ENCODE measurements at regions not wholly inside any gene's neighbourhood (a gene's known extent, or its start where the extent isn't known, plus 50 kb on each side); places are given as distances from the start of the nearest gene placed in this dataset.

DNA sequence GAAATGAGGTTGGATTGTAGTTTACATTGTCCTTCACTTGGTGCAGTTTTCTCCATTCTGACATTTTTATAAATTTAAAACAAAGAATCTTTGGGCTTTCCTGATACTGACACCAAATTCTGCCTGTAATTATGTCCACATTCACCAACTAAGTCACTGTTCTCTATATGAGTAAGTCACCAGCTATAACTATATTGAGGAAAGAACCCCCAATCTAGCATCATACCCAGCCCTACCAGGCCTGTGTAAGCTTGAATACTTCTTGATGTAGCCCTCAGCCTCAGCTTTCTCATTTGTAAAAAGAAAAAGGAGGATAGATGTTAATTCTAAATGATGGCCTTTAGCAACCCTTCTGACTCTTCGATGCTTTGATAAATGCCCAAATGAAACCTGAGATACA is 112.7 kb upstream of the FST start:
- peaks cover 23% of the 10 kb centered on the region for H3K4me1 ChIP-seq (ENCODE audit: control insufficient read depth, insufficient read depth, low read length)
- H3K36me3 ChIP-seq (ENCODE audit: control insufficient read depth, insufficient read depth, low read length, severe bottlenecking), result no peaks in the 10 kb centered on the region
- no peak overlapping the region for H3K4me3 ChIP-seq (ENCODE audit: low read length)
- no peak for DNase-seq (ENCODE audit: low read depth)
- no peaks in the 10 kb centered on the region for H3K9me3 ChIP-seq (ENCODE audit: control insufficient read depth, low read length)
- H3K27me3 ChIP-seq (replicated peaks; ENCODE audit: control insufficient read depth, insufficient read depth, low read length), result no peaks in the 10 kb centered on the region
- no peak overlapping the region for H3K9ac ChIP-seq (ENCODE audit: low read length)

DNA sequence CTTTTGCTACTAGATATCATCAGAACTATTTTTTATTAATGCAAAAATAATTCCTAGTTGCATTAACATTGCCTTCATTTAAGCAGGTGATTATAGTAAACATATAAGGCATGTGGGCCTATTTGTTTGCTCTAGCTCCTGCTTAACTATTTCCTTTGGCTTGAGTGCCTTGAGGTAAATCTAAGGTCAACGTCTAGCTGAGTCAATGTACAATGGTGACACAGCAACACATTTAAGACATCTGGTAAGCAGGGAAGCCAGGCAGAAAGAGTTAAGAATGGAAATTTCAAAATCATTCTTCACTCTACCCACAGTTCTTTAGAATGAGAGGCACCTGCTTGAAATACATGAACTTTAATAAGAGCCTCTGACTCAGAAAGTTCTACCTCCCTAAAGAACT is 111.9 kb upstream of the FST start:
- Histone ChIP-seq H3K4me3 (ENCODE audit: low read length) (no peak overlapping the region), H3K27me3 (replicated peaks; ENCODE audit: control insufficient read depth, insufficient read depth, low read length) (no peaks in the 10 kb centered on the region), H3K9me3 (ENCODE audit: control insufficient read depth, low read length) (no peaks in the 10 kb centered on the region), H3K36me3 (ENCODE audit: control insufficient read depth, insufficient read depth, low read length, severe bottlenecking) (no peaks in the 10 kb centered on the region), H3K9ac (ENCODE audit: low read length) (no peak overlapping the region), H3K4me1 (ENCODE audit: control insufficient read depth, insufficient read depth, low read length) (peaks cover 17% of the 10 kb centered on the region)
- no peak for DNase-seq (ENCODE audit: low read depth)

DNA sequence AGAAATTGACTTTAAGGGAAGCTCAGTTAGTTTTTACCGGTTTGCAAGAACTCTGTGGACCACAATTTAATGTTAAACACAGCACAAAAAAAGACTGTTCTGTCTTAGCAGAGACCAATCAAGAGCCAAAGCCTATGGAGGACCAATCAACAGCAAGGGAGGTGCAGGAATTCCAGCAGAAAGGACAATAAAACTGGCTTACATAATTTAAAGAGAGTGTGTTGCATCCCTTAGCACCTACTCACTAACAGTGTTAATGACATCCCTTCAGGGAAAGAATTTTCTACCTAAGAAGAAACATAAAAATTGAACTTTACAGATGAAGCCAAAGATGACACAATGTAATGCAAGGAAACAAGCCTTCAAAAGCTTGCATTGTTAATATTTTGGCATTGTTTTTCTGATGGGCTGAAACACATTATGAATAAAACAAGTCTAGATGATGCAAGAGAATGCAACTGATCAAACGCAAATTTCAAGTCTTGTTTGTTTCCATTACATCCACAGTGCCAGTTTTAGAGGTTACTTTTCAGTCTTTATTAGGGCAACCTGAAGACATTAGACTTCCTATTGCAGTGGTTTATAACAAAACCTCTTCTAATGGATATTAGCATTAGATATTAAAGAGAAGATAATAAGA is 111.3 kb upstream of the FST start:
- Histone ChIP-seq H3K36me3 (ENCODE audit: control insufficient read depth, insufficient read depth, low read length, severe bottlenecking) (no peaks in the 10 kb centered on the region), H3K27me3 (replicated peaks; ENCODE audit: control insufficient read depth, insufficient read depth, low read length) (no peaks in the 10 kb centered on the region), H3K9ac (ENCODE audit: low read length) (no peak overlapping the region), H3K4me1 (ENCODE audit: control insufficient read depth, insufficient read depth, low read length) (peaks cover 11% of the 10 kb centered on the region), H3K4me3 (ENCODE audit: low read length) (no peak overlapping the region), H3K9me3 (ENCODE audit: control insufficient read depth, low read length) (no peaks in the 10 kb centered on the region)
- no peak for DNase-seq (ENCODE audit: low read depth)

DNA sequence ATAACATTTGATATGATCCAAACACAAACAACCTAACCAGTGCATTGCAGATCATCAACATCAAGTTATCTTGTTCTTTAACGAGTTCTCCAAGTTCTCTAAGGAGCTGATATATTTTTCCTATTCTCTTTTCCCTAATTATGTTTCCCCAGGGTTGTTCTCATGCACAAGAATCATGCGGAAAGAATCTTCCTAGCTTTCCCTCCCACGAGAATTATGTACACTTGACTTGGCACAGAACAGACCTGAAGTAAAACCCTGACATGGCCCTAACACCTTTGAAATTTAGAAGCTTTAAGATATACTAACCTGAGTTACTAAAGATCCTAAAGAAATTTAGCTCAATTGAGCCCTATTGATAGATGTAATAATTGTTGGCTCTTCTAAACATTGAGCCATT is 110.7 kb upstream of the FST start:
- Histone ChIP-seq H3K4me3 (ENCODE audit: low read length) (no peak overlapping the region), H3K4me1 (ENCODE audit: control insufficient read depth, insufficient read depth, low read length) (peaks cover 6% of the 10 kb centered on the region), H3K27me3 (replicated peaks; ENCODE audit: control insufficient read depth, insufficient read depth, low read length) (no peaks in the 10 kb centered on the region), H3K9me3 (ENCODE audit: control insufficient read depth, low read length) (no peaks in the 10 kb centered on the region), H3K9ac (ENCODE audit: low read length) (no peak overlapping the region), H3K36me3 (ENCODE audit: control insufficient read depth, insufficient read depth, low read length, severe bottlenecking) (no peaks in the 10 kb centered on the region)
- DNase-seq (ENCODE audit: low read depth), result no peak

DNA sequence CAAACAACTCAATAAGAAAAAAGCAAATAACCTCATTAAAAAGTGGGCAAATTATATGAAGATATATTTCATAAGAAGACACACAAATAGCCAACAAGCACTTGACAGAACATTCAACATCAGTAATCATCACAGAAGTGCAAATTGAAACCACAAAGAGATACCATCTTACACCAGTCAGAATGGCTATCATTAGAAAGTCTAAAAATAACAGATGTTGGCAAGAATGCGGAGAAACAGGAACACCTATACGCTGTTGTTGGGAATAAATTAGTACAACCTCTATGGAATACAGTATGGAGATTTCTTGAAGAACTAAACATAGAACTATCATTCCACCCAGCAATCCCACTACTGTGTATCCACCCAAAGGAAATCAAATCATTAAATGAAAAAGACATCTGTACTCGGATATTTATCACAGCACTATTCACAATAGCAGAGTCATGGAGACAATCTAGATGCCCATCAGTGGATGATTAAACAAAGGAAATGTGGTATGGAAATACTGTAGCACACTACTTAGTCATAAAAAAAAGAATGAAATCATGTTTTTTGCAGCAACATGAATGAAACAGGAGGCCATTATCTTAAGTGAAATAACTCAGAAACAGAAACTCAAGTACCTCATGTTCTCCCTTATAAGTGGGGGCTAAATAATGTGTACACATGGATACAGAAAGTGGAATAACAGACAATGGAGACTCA is 106.8 kb upstream of the FST start:
- peaks cover 10% of the 10 kb centered on the region for H3K4me1 ChIP-seq (ENCODE audit: control insufficient read depth, insufficient read depth, low read length)
- no peak overlapping the region for H3K9ac ChIP-seq (ENCODE audit: low read length)
- H3K27me3 ChIP-seq (replicated peaks; ENCODE audit: control insufficient read depth, insufficient read depth, low read length), result no peaks in the 10 kb centered on the region
- no peak for DNase-seq (ENCODE audit: low read depth)
- no peaks in the 10 kb centered on the region for H3K9me3 ChIP-seq (ENCODE audit: control insufficient read depth, low read length)
- H3K4me3 ChIP-seq (ENCODE audit: low read length), result no peak overlapping the region
- H3K36me3 ChIP-seq (ENCODE audit: control insufficient read depth, insufficient read depth, low read length, severe bottlenecking), result no peaks in the 10 kb centered on the region

DNA sequence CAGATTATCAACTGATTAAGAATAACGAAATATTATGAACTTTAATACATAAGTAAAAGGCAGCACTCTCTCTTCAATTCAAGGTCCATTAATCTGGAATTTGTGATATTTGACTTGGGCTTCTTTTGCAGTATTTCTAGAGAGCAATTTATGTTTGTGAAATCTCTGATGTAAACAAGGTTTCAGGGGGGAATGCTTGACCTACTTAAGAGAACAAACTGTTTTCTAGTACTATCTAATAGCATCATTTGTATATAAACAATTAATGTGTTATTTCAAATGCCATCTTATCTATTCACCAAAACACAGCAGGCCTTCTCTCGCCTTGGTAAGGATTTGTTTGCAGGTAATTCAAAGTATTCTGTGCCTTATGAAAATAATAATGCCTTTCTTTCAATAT is 103.6 kb upstream of the FST start:
- Histone ChIP-seq H3K9ac (ENCODE audit: low read length) (no peak overlapping the region), H3K4me1 (ENCODE audit: control insufficient read depth, insufficient read depth, low read length) (peaks cover 9% of the 10 kb centered on the region)
- DNase-seq (ENCODE audit: low read depth), result no peak

DNA sequence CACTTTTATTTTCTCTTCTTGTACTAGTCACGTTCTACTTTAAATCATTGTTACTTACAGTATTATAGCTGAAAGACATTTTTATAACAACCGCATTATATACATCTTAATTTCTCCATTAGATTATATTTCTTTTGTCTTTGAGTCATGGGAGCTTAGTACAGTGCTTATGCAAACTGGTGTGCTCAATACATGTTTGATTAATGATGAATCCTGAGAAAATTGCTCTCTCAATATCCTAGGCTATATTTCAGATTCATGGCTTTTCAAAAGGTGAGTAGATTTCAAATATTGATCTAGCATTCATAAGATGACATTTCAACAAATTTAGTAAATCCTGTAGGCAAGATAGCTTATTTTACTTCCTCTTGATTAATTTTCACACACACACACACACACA is 102.2 kb upstream of the FST start:
- Histone ChIP-seq H3K9ac (ENCODE audit: low read length) (no peak overlapping the region), H3K27me3 (replicated peaks; ENCODE audit: control insufficient read depth, insufficient read depth, low read length) (no peaks in the 10 kb centered on the region), H3K4me3 (ENCODE audit: low read length) (no peak overlapping the region), H3K36me3 (ENCODE audit: control insufficient read depth, insufficient read depth, low read length, severe bottlenecking) (no peaks in the 10 kb centered on the region), H3K9me3 (ENCODE audit: control insufficient read depth, low read length) (no peaks in the 10 kb centered on the region), H3K4me1 (ENCODE audit: control insufficient read depth, insufficient read depth, low read length) (peaks cover 9% of the 10 kb centered on the region)
- DNase-seq (ENCODE audit: low read depth), result no peak

More for the DNA sequence above, 103.6 kb upstream of the FST start:
- H3K36me3 ChIP-seq (ENCODE audit: control insufficient read depth, insufficient read depth, low read length, severe bottlenecking), result no peaks in the 10 kb centered on the region
- H3K4me3 ChIP-seq (ENCODE audit: low read length), result no peak overlapping the region
- no peaks in the 10 kb centered on the region for H3K27me3 ChIP-seq (replicated peaks; ENCODE audit: control insufficient read depth, insufficient read depth, low read length)
- H3K9me3 ChIP-seq (ENCODE audit: control insufficient read depth, low read length), result no peaks in the 10 kb centered on the region

DNA sequence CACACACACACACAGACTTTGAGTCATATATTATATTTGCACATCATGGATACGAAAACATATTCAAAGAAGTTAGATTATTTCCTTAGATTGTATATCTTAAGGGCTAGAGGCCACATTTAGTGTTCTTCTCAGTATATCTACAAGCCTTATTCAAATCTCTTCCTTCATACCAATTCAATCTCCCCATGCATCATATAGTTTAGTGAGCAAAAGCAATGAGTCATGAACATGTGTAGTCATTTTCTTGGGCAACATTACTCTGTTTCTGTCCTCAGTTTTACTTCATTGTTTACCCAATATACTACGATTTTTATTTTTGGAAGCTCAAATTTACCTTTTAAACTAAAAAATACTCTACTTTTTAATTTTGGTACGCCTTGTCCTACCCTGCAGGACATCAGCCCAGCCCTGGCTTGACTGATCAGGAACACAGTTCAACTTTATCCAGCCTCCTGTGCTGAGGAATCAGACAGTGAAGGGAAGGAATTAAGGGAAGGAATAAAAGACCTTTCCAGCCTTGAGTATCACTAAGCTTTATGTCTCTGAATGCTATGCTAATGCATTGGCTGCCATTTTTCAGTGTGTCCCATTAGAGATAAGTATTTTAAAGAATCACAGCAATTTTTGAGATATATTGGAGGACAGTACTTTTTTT is 101.7 kb upstream of the FST start:
- peak; percentile 64 for DNase-seq (ENCODE audit: low read depth)
- peaks cover 9% of the 10 kb centered on the region for H3K4me1 ChIP-seq (ENCODE audit: control insufficient read depth, insufficient read depth, low read length)

DNA sequence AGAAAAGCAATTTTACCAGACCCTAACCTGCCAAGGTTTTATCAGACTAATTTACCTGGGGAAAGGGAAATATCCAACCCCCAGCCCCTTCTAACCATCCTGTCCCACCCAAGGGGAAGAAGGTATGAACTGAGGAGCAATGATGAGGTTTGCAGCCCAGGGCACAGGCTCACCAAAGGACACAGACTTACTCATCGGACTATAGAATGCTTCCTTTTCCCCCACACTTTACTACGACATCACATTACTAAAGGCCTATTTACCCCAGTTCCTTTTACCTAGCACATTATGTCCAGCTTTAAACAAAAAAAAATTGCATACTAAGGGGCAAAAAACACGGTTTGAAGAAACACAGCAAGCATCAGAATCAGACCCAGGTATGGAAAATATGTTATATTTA is 94.1 kb upstream of the FST start:
- no peak for DNase-seq (ENCODE audit: low read depth)
- H3K9me3 ChIP-seq (ENCODE audit: control insufficient read depth, low read length), result peaks cover 35% of the 10 kb centered on the region
- no peaks in the 10 kb centered on the region for H3K36me3 ChIP-seq (ENCODE audit: control insufficient read depth, insufficient read depth, low read length, severe bottlenecking)
- H3K4me1 ChIP-seq (ENCODE audit: control insufficient read depth, insufficient read depth, low read length), result no peaks in the 10 kb centered on the region
- no peak overlapping the region for H3K4me3 ChIP-seq (ENCODE audit: low read length)
- H3K9ac ChIP-seq (ENCODE audit: low read length), result no peak overlapping the region
- H3K27me3 ChIP-seq (replicated peaks; ENCODE audit: control insufficient read depth, insufficient read depth, low read length), result no peaks in the 10 kb centered on the region

More for the DNA sequence above, 101.7 kb upstream of the FST start:
- peak overlapping the region; percentile 42 for H3K4me3 ChIP-seq (ENCODE audit: low read length)
- peak overlapping the region; percentile 17 for H3K9ac ChIP-seq (ENCODE audit: low read length)
- H3K36me3 ChIP-seq (ENCODE audit: control insufficient read depth, insufficient read depth, low read length, severe bottlenecking), result no peaks in the 10 kb centered on the region
- H3K9me3 ChIP-seq (ENCODE audit: control insufficient read depth, low read length), result no peaks in the 10 kb centered on the region
- no peaks in the 10 kb centered on the region for H3K27me3 ChIP-seq (replicated peaks; ENCODE audit: control insufficient read depth, insufficient read depth, low read length)

DNA sequence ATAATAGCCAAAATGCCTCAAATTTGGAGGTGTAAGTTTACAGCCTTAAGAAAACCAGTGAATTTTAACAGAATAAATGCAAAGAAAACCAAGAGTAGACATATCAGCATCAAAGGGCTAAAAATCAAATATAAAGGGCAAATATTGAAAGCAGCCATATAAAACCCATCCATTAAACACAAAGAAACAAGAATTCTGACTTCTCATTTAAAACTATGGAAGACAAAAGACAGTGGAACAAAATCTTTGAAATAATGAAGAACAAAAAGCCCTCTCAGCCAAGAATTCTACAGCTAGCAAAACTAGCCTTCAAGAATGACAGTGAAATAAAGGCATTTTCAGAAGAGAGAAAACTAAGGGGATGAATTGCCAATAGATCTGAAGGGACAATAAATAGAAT is 91.3 kb upstream of the FST start:
- H3K36me3 ChIP-seq (ENCODE audit: control insufficient read depth, insufficient read depth, low read length, severe bottlenecking), result no peaks in the 10 kb centered on the region
- H3K4me3 ChIP-seq (ENCODE audit: low read length), result no peak overlapping the region
- H3K27me3 ChIP-seq (replicated peaks; ENCODE audit: control insufficient read depth, insufficient read depth, low read length), result no peaks in the 10 kb centered on the region
- peaks cover 42% of the 10 kb centered on the region for H3K9me3 ChIP-seq (ENCODE audit: control insufficient read depth, low read length)
- no peak for DNase-seq (ENCODE audit: low read depth)
- no peaks in the 10 kb centered on the region for H3K4me1 ChIP-seq (ENCODE audit: control insufficient read depth, insufficient read depth, low read length)
- H3K9ac ChIP-seq (ENCODE audit: low read length), result no peak overlapping the region

DNA sequence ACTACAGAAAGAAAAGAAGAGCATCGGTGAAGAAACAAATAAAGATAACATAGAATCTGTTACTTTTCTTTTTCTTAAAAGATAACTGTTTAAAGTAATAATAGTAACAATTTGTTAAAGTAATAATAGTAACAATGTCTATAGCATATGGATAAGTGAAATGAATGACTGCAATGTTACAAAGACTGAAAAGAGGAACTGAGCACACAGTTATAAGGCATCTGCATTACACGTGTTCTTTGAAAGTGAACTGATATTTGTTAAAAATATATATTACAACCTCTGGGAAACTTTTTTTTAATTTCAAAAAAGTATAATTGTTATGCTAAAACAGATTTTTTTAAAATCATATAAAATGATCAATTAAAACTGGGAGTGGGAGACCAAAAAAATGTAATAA is 88.4 kb upstream of the FST start:
- Histone ChIP-seq H3K9me3 (ENCODE audit: control insufficient read depth, low read length) (peaks cover 45% of the 10 kb centered on the region), H3K27me3 (replicated peaks; ENCODE audit: control insufficient read depth, insufficient read depth, low read length) (no peaks in the 10 kb centered on the region)

More for the DNA sequence above, 88.4 kb upstream of the FST start:
- Histone ChIP-seq H3K4me1 (ENCODE audit: control insufficient read depth, insufficient read depth, low read length) (peaks cover 9% of the 10 kb centered on the region), H3K36me3 (ENCODE audit: control insufficient read depth, insufficient read depth, low read length, severe bottlenecking) (no peaks in the 10 kb centered on the region), H3K9ac (ENCODE audit: low read length) (no peak overlapping the region), H3K4me3 (ENCODE audit: low read length) (no peak overlapping the region)
- DNase-seq (ENCODE audit: low read depth), result no peak
